OCI-LY7 (cell line): ENCODE measurements at regions not wholly inside any gene's neighbourhood (a gene's known extent, or its start where the extent isn't known, plus 50 kb on each side); places are given as distances from the start of the nearest gene placed in this dataset.

Source experiments
- CTCF ChIP-seq: fragments of 200-600 bp; sonication (generic); conservative IDR thresholded peaks from 2 replicates; pipeline ENCODE4 v1.5.1; 2014; ENCODE audit warnings: mild to moderate bottlenecking, antibody characterized with exemption, low read length, moderate library complexity, mixed read lengths
- EZH2phosphoT487 ChIP-seq: fragments of 200-600 bp; sonication (generic); IDR thresholded peaks from 2 replicates; pipeline ENCODE4 v1.6.1; 2018; ENCODE audit warnings: low read depth, borderline replicate concordance, mild to moderate bottlenecking, mixed run types, antibody characterized with exemption, low read length, moderate library complexity, mixed read lengths

GRCh38 chr4:170729897-170730296, 640.1 kb upstream of the AADAT start:
- TF ChIP-seq CTCF: no peak
- no peak for TF ChIP-seq EZH2phosphoT487
